GM18517 (cell line): ENCODE measurements at regions not wholly inside any gene's neighbourhood (a gene's known extent, or its start where the extent isn't known, plus 50 kb on each side); places are given as distances from the start of the nearest gene placed in this dataset.

Source experiments
- ATAC-seq: cut with Tn5 transposase; IDR thresholded peaks from one replicate; pipeline ENCODE4 v1.9.1; 2021; ENCODE audit warnings: mild to moderate bottlenecking, moderate library complexity; ENCODE audit not compliant: unreplicated experiment

DNA sequence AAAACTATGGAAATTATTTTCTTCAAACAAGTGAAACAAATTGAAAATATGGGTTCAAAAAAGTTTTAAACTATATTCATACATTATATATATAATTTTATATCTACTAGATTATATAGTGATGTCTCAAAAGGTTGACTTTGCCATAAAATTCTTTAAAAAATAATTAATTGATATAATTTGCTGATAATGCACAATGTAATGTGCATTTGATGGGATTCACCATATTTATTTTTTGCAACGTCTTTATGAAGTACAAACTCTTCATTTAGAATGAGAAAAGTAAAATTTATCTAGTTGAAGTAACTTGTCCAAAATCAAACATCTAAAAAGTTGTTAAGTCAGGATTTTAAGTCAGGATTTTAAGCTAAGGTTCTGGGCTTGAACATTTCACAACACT is 1954.5 kb upstream of the PCDH20 start:
- no peak for ATAC-seq

GRCh38 chr13:63367522-63368198 is 1952.0 kb upstream of the PCDH20 start:
- no peak for ATAC-seq

- no peak for ATAC-seq
Measured at GRCh38 chr13:63364159-63364558, 1948.5 kb upstream of the PCDH20 start.

DNA sequence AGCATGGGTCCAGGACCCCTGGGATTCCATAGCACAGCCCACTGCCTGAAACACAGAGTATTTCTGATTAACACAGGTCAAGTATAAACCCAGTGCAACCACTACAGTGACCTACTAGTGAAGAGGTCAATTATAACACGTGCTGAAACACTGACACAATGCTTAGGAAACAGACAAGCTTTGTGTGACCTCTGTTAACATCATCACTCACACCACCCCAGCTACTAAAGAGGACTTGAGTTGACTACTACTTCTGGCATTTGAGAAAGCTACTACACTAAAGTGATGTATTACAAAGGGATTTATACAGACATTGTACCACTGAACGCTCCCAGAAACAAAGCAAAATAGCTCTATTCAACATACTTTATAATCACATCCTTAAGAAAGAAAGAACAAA is 1935.9 kb upstream of the PCDH20 start:
- no peak for ATAC-seq

- ATAC-seq = no peak
Measured at GRCh38 chr13:63351081-63351480, 1935.4 kb upstream of the PCDH20 start.

DNA sequence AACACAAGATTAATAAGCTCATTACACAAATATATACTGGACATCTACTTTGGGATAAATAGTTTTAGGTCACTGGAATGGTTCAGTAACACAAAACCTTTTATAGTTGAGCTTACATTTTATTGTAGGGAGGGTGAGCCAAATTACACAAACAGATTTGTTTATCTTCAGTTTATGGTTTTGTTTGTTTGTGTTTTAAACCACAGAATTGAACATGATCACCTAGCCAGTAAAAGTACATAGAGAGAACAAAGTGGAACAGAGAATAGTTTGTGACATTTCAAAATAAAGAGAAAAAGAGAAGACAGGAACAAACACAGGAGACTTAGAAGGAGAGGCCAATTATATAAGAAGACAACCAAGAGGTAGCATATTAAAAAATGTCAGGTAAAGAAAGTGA is 1930.2 kb upstream of the PCDH20 start:
- ATAC-seq = no peak

- no peak for ATAC-seq
Measured at GRCh38 chr13:63344711-63345110, 1929.1 kb upstream of the PCDH20 start.

- ATAC-seq = no peak
Measured at GRCh38 chr13:63337921-63338320, 1922.3 kb upstream of the PCDH20 start.

- ATAC-seq = no peak
Measured at GRCh38 chr13:63337041-63337440, 1921.4 kb upstream of the PCDH20 start.

DNA sequence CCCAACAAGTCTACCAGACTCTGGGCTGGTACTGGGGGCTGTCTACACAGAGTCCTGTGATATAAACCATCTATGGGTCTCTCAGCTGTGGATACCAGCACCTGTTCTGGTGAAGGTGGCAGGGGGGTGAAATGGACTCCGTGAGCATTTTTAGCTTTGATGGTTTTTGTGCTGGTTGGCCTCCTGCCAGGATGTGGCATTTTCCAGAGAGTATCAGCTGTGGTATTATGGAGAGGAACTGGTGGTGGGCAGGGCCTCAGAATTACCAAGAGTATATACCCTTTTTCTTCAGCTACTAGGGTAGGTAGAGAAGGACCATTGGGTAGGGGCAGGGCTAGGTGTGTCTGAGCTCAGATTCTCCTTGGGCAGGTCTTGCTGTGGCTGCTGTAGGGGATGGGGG is 1920.9 kb upstream of the PCDH20 start:
- ATAC-seq = no peak

- no peak for ATAC-seq
Measured at GRCh38 chr13:63327584-63327983, 1911.9 kb upstream of the PCDH20 start.

DNA sequence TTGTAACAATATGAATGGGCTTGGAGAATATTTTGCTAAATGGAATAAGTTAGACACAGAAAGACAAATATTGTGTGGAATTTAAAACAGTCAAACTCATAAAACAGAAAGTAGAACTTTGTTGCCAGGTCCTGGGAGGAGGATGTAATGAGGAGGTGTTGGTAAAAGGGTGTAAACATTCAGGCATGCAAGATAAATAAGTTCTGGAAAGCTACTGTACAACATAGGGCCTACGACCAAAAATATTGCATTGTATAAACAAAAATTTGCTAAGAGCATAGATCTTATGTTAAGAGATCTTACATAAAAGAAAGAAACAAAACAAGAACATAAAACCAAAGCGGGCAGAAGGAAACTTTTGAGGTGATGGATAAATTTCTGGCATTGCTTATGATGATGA is 1907.8 kb upstream of the PCDH20 start:
- ATAC-seq = no peak

DNA sequence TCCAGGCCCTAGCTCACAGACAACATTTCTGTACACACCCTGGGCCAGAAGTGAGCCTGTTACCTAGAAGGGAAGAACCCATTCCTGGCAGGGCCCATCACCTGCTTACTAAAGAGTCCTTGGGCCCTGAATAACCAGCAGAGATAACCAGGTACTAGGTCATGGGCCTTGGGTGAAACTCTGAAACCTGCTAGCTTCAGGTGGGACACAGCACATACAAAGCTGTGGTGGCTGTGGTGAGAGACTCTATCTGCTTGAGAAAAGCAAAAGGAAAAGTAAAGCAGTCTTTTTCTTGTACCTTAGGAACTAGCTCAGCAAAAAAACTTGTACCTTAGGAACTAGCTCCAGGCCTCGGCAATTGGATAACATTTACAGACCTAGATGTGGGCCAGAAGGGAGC is 1895.9 kb upstream of the PCDH20 start:
- no peak for ATAC-seq

GRCh38 chr13:63308549-63309165 is 1893.0 kb upstream of the PCDH20 start:
- no peak for ATAC-seq

DNA sequence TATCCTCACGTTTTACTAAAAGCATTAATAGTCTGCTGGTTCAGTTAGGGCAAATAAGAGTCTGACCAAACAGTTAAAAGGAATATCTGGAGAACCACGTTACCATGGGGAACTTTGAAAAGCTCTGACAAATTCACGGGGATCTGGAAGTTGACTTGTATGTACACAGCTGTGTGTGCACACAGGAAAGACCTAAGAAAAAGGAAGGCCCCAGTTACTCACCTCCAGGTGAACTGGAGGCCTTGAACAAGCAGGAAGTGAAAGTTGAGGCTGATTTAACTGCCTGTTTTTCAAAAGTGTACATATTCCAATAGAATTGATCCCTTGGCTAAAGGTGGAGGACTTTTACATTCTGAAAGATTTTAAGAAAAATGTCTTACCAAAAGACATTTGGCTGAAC is 1891.6 kb upstream of the PCDH20 start:
- ATAC-seq = no peak

GRCh38 chr13:63305641-63306133 is 1890.0 kb upstream of the PCDH20 start:
- ATAC-seq = no peak

GRCh38 chr13:63304497-63304896 is 1888.8 kb upstream of the PCDH20 start:
- ATAC-seq = no peak

GRCh38 chr13:63299866-63300394 is 1884.3 kb upstream of the PCDH20 start:
- ATAC-seq = no peak

DNA sequence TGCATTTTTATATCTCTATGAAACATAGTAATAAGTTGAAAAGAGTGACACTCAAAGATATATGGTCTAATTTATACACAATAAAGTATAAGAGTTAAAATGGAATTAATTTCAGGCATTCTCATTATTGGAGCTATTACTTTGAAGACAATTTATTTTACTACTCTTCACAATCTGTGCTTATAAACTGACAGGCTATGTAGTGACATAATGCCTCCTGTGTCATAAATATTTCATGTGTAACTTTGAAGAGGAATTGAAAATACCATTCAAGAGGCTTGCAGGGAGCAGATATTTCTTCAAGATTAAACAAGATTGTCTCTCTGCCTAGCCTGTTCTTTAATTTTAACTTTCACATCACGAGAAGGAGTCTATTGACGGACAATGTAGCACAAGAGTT is 1881.5 kb upstream of the PCDH20 start:
- ATAC-seq = no peak

DNA sequence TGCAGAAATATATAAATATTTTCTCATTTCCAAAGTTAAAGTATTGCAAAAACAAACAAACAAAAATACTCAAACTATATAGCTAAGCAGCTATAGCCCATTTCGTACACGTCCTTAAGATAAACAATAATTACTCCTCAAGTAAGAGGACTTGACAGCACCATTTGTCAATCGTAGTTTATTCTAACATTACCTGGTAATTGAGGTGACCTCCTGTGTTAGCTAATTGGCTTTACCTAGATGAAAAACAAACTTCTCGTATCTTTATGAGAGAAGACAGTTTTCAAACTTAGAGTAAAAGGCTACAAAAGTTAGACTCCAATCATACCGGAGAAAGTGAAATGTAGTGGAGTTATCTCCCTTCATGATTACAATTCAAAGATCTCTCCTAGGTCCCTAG is 1876.1 kb upstream of the PCDH20 start:
- no peak for ATAC-seq

DNA sequence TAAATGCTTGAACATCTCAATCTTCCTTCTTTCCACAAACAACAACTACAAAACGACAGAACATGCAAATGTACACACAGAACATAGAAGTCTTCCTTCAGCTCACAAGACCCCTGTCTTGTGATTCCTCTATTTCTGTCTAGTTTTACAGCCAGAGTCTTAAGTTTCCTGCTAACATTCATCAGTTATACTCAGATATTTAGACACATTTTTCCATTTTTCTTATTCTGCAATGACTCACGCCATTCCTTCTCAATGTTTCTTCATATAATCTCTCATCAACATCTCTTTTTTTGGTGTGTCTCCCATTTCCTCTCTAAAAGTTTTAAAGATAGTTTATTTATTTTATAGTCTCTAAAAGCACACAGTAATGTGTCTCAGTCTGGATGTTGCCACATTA is 1872.9 kb upstream of the PCDH20 start:
- ATAC-seq = no peak

- ATAC-seq = no peak
Measured at GRCh38 chr13:63287926-63288325, 1872.3 kb upstream of the PCDH20 start.

DNA sequence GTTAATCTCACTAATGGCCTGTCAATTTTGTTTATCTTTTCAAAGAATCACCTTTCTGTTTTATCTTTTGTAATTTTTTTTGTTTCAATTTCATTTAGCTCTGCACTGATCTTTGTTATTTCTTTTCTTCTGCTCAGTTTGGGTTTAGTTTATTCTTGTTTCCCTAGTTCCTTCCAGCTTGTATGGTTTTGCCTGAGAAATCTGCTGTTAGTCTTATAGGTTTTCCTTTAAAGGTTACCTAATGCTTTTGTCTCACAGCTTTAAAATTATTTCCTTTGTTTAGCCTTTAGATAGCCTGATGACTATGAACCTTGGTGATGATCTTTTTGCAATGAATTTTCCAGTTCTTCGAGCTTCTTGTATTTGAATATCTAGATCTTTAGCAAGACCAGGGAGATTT is 1869.8 kb upstream of the PCDH20 start:
- ATAC-seq = no peak
